ENCODE measurements at regions not wholly inside any gene's neighbourhood (a gene's known extent, or its start where the extent isn't known, plus 50 kb on each side); places are given as distances from the start of the nearest gene placed in this dataset.

DNA sequence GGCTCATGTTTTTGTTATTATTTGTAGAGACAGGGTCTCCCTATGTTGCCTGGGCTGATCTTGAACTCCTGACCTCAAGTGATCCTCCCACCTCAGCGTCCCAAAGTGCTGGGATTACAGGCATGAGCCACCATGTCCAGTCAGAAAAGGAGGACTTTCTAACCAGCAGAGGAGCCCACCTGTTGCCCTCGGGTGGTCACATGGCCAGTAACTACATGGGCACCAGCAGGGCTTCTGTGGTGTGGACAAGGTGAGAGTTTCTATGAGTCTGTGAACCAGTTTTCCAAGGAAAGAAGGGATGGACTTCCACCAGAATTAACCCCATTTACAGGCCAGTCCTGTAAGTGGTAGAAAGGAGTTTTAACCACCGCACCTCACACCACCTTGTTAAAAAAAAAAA, 125.4 kb downstream of the RIN2 start:
- Histone ChIP-seq H3K9me3 (no peaks in the 10 kb centered on the region), H3K27me3 (no peaks in the 10 kb centered on the region), H3K4me1 (peaks cover 4% of the 10 kb centered on the region), H3K27ac (no peak overlapping the region), H3K36me3 (ENCODE audit: low read depth, missing control alignments) (no peaks in the 10 kb centered on the region), H3K4me3 (no peak overlapping the region)
- intact Hi-C loops (cut with DNase I; ENCODE audit: low total_unique reads): no loop called here
- DNase-seq: no peak
- WGBS, 2 donors: 93 to 98% methylated on average over 3 of the region's 3 CpGs
- TF ChIP-seq CTCF (IDR thresholded peaks at IDR 0.05) (no peak), POLR2A (IDR thresholded peaks at IDR 0.05) (no peak)

GRCh38 chr20:19885594-19885938, 127.5 kb downstream of the RIN2 start:
- no peaks in the 10 kb centered on the region for H3K9me3 ChIP-seq
- H3K4me3 ChIP-seq: no peak overlapping the region

GRCh38 chr20:19885939-19886660, 128.0 kb downstream of the RIN2 start:
- Histone ChIP-seq H3K27ac (peak overlapping the region in 1 of 2 donors; percentile 23), H3K4me3 (no peak overlapping the region), H3K27me3 (no peaks in the 10 kb centered on the region), H3K4me1 (peaks cover 14% of the 10 kb centered on the region), H3K36me3 (ENCODE audit: low read depth, missing control alignments) (no peaks in the 10 kb centered on the region), H3K9me3 (no peaks in the 10 kb centered on the region)
- TF ChIP-seq CTCF (IDR thresholded peaks at IDR 0.05) (no peak), POLR2A (IDR thresholded peaks at IDR 0.05) (no peak)
- no peak for DNase-seq
- intact Hi-C loops (cut with DNase I; ENCODE audit: low total_unique reads): no loop called here
- WGBS, 2 donors: 82 to 87% methylated on average over 13 to 16 of the region's 16 CpGs

More at GRCh38 chr20:19885594-19885938, 127.5 kb downstream of the RIN2 start:
- Histone ChIP-seq H3K27me3 (no peaks in the 10 kb centered on the region), H3K4me1 (peaks cover 14% of the 10 kb centered on the region), H3K27ac (no peak overlapping the region), H3K36me3 (ENCODE audit: low read depth, missing control alignments) (no peaks in the 10 kb centered on the region)
- 54 to 70% methylated on average over 5 of the region's 5 CpGs for WGBS, 2 donors
- no peak for DNase-seq
- no peak for TF ChIP-seq POLR2A (IDR thresholded peaks at IDR 0.05)
- TF ChIP-seq CTCF (IDR thresholded peaks at IDR 0.05): no peak
- intact Hi-C loops (cut with DNase I; ENCODE audit: low total_unique reads): no loop called here

DNA sequence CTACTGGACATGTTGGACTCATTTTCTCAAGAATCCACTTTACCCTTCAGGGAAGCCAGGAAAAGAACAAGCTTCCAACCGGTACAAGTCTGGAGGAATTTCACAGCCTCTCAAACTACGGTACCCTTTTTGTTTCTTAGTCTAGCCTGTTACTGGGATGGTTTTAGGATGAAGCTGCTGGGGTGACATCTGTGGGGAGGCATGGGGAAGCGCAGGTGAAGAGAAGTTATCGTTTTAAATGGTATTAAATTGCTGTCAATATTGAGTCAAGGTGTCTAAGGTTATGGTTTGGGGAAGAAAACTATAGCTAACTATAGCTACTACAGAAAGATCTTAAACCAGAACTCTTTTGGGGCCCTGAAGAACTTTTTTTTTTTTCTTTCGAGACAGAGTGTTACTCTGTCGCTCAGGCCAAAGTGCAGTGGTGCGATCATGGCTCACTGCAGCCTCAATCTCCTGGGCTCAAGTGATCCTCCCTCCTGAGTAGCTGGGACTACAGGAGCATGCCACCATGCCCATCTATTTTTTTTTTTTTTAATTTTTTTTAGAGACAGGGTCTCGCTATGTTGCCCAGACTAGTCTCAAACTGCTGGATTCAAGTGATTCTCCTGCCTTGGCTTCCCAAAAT, 128.7 kb downstream of the RIN2 start:
- no peaks in the 10 kb centered on the region for H3K27me3 ChIP-seq
- no peak overlapping the region for H3K4me3 ChIP-seq
- 82 to 88% methylated on average over 8 of the region's 8 CpGs for WGBS, 2 donors
- H3K27ac ChIP-seq: peak overlapping the region in 1 of 2 donors; percentile 23
- TF ChIP-seq CTCF (IDR thresholded peaks at IDR 0.05): no peak
- TF ChIP-seq POLR2A (IDR thresholded peaks at IDR 0.05): no peak
- H3K36me3 ChIP-seq (ENCODE audit: low read depth, missing control alignments): no peaks in the 10 kb centered on the region
- intact Hi-C loops (cut with DNase I; ENCODE audit: low total_unique reads): no loop called here
- DNase-seq: no peak
- no peaks in the 10 kb centered on the region for H3K9me3 ChIP-seq
- peaks cover 14% of the 10 kb centered on the region for H3K4me1 ChIP-seq

All from testis (tissue), 2 donors.